Neural crest cell (in vitro differentiated cells): ENCODE measurements at regions not wholly inside any gene's neighbourhood (a gene's known extent, or its start where the extent isn't known, plus 50 kb on each side); places are given as distances from the start of the nearest gene placed in this dataset.

ENCODE experiments used
- DNase-seq: peaks from one replicate; pipeline ENCODE4 v3.0.0; 2021; ENCODE audit warnings: low read depth, mixed read lengths, low spot score
- H3K27ac Mint-ChIP-seq: one replicate; pipeline ENCODE4 v1.8.0; 2021; ENCODE audit warnings: mild to moderate bottlenecking, mixed read lengths; ENCODE audit not compliant: unreplicated experiment
- H3K27me3 Mint-ChIP-seq: 2 replicates; pipeline ENCODE4 v1.8.0; 2021; ENCODE audit warnings: low read depth, mild to moderate bottlenecking, mixed read lengths
- H3K36me3 Mint-ChIP-seq: 2 replicates; pipeline ENCODE4 v1.8.0; 2021; ENCODE audit warnings: low read depth, mild to moderate bottlenecking, mixed read lengths
- H3K4me1 Mint-ChIP-seq: 2 replicates; pipeline ENCODE4 v1.8.0; 2021; ENCODE audit warnings: mixed read lengths
- H3K4me3 Mint-ChIP-seq: one replicate; pipeline ENCODE4 v1.8.0; 2021; ENCODE audit warnings: mild to moderate bottlenecking, mixed read lengths
- H3K9me3 Mint-ChIP-seq: 2 replicates; pipeline ENCODE4 v1.8.0; 2021; ENCODE audit warnings: mixed read lengths
- TF ChIP-seq, protein P1 (sequence below): fragments of 200-600 bp; sonication (generic); conservative IDR thresholded peaks from 2 replicates; pipeline ENCODE4 v1.5.0; 2021; ENCODE audit warnings: antibody characterized with exemption, mild to moderate bottlenecking

DNA sequence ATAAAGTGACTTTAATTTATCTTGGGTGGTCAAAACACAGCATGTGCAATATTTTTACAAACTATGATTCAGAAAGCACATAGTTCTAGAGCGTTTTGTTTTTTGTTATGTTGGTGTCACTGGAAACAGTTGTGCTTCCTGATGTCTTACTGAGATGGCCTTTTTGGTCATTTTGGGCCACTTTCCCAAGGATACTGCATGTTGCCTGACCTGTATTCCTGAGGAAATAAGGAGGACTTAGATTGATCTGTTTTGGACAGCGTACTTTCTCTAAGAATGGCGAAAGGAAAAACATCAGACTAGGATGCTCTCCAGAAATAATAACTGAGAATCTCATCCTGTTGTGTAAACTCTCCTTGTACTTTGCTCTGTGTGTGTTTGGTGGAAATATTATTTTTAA is 451.2 kb downstream of the USP25 start:
- Mint-ChIP-seq H3K36me3 (no peaks in the 10 kb centered on the region), H3K9me3 (no peaks in the 10 kb centered on the region), H3K4me1 (peaks cover 50% of the 10 kb centered on the region), H3K4me3 (no peak overlapping the region), H3K27me3 (no peaks in the 10 kb centered on the region), H3K27ac (no peak overlapping the region)
- DNase-seq = no peak
- TF ChIP-seq, protein P1, sequence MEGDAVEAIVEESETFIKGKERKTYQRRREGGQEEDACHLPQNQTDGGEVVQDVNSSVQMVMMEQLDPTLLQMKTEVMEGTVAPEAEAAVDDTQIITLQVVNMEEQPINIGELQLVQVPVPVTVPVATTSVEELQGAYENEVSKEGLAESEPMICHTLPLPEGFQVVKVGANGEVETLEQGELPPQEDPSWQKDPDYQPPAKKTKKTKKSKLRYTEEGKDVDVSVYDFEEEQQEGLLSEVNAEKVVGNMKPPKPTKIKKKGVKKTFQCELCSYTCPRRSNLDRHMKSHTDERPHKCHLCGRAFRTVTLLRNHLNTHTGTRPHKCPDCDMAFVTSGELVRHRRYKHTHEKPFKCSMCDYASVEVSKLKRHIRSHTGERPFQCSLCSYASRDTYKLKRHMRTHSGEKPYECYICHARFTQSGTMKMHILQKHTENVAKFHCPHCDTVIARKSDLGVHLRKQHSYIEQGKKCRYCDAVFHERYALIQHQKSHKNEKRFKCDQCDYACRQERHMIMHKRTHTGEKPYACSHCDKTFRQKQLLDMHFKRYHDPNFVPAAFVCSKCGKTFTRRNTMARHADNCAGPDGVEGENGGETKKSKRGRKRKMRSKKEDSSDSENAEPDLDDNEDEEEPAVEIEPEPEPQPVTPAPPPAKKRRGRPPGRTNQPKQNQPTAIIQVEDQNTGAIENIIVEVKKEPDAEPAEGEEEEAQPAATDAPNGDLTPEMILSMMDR = no peak

DNA sequence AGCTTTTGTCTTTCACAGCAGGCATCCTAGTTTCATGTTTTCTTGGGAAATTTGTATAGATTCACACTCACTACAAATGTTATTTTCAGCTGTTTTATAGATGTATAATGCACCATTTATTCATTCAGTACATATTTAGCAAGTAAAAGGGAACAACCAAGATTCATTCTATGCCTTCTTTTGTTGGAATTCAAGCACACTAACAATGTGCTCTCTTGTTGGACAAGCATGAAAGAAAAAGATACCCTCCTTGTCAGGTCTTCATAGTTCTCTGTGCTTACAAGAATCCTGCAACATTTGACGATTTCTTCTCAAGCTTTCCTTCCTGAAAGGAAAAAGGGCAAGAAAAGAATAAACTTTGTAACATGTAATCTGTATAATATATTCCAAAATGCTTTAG is 456.0 kb downstream of the USP25 start:
- Mint-ChIP-seq H3K27me3 (no peaks in the 10 kb centered on the region), H3K27ac (no peak overlapping the region), H3K36me3 (peaks cover 3% of the 10 kb centered on the region), H3K4me3 (peak overlapping the region; percentile 1), H3K4me1 (peaks cover 51% of the 10 kb centered on the region), H3K9me3 (peaks cover 3% of the 10 kb centered on the region)
- TF ChIP-seq, protein P1 = no peak
- no peak for DNase-seq

DNA sequence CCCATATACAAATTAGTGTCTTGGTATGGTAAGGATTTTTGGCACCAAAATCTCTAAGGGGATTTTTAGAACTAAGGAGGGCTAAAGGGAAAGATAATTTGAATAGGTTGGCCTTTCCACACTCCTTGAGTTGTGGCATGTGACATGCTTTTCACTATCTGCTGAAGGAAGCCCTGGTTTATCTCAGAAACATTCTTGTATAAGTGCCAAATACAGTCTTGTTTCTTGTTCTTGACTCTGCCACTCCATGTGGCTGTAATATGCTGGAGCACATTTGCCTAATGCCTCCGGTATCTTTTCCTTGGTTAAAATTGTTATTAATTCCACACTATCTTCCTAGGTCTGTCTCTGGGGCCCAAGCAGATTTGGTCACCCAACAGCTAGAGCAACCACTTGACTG is 457.0 kb downstream of the USP25 start:
- TF ChIP-seq, protein P1 = no peak
- H3K27ac Mint-ChIP-seq = no peak overlapping the region
- no peak overlapping the region for H3K4me3 Mint-ChIP-seq
- peaks cover 43% of the 10 kb centered on the region for H3K4me1 Mint-ChIP-seq
- H3K9me3 Mint-ChIP-seq = peaks cover 7% of the 10 kb centered on the region
- no peaks in the 10 kb centered on the region for H3K27me3 Mint-ChIP-seq
- DNase-seq = no peak
- peaks cover 7% of the 10 kb centered on the region for H3K36me3 Mint-ChIP-seq

DNA sequence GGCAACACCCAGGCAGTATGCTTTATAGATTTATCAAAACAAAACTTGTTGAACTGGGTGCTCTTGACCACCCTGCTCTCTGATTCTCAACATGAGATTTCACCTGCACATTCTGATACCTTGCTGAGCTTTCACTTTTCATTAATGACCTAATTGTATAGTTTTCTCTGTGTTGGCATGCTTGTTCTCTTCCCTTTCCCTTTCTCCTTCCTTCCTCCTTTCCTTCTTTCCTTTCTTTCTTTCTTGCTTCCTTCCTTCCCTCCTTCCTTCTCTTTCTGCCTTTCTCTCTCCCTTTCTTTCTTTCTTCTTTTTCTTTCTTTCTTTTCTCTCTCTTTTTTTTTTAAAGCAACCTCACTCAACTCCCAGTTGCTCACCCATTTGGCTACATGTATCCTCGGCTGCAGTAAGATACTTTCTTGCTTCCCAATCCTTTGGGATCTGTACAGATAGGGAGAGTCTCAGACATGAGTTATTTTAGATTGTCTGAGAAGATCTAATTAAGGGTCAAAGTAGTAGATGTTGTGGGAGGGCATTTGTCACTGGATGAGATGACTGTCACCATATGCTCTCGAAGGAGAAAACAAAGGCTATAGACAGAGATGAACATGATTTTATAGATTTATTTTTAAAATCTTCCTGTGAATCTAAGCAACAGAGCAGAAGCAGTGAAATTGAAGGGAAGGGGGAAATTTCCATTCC is 458.0 kb downstream of the USP25 start:
- H3K4me1 Mint-ChIP-seq = peaks cover 44% of the 10 kb centered on the region
- H3K27me3 Mint-ChIP-seq = no peaks in the 10 kb centered on the region
- no peak overlapping the region for H3K27ac Mint-ChIP-seq
- no peak for DNase-seq
- H3K9me3 Mint-ChIP-seq = peaks cover 7% of the 10 kb centered on the region
- TF ChIP-seq, protein P1 = no peak
- H3K36me3 Mint-ChIP-seq = peaks cover 7% of the 10 kb centered on the region
- H3K4me3 Mint-ChIP-seq = no peak overlapping the region

DNA sequence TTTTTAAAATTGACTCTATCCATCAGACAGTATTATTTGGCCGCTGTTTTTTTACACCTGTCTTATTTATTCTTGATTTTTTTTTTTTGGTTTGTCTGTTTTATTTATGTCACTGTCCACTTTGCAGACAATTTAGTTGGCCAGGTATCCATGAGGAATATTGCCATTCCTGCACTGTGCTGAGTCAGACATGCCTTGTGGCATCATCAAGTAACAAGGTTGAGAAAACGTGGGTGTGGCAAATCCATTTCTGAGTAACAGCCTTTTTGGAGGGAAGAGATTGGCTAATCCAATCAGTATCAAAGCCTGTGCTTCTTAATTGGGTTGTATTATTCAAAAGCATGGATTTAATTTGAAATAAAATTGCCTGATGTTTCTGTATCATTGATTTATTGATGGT is 463.1 kb downstream of the USP25 start:
- H3K9me3 Mint-ChIP-seq = peaks cover 7% of the 10 kb centered on the region
- H3K4me1 Mint-ChIP-seq = peaks cover 45% of the 10 kb centered on the region
- peak overlapping the region; percentile 42 for H3K4me3 Mint-ChIP-seq
- no peak for DNase-seq
- TF ChIP-seq, protein P1 = no peak
- peaks cover 7% of the 10 kb centered on the region for H3K36me3 Mint-ChIP-seq
- no peak overlapping the region for H3K27ac Mint-ChIP-seq
- no peaks in the 10 kb centered on the region for H3K27me3 Mint-ChIP-seq
